Endodermal cell (in vitro differentiated cells): ENCODE measurements at regions not wholly inside any gene's neighbourhood (a gene's known extent, or its start where the extent isn't known, plus 50 kb on each side); places are given as distances from the start of the nearest gene placed in this dataset.

Experiments used
- DNase-seq: peaks from one replicate; pipeline ENCODE4 v3.0.0-alpha.2; 2017
- H3K27ac ChIP-seq: 2 replicates; pipeline ENCODE4 v1.5.1; 2013; ENCODE audit warnings: mild to moderate bottlenecking, low read depth, low read length, moderate library complexity
- H3K27me3 ChIP-seq: 2 replicates; pipeline ENCODE4 v1.6.1; 2013; ENCODE audit warnings: mild to moderate bottlenecking, low read length, moderate library complexity; ENCODE audit not compliant: insufficient read depth, control insufficient read depth, poor library complexity, severe bottlenecking
- H3K36me3 ChIP-seq: 2 replicates; pipeline ENCODE4 v1.7.0; 2013; ENCODE audit warnings: mild to moderate bottlenecking, low read length, moderate library complexity; ENCODE audit not compliant: control insufficient read depth, insufficient read depth
- H3K4me1 ChIP-seq: one replicate; pipeline ENCODE4 v1.7.0; 2013; ENCODE audit warnings: low read length; ENCODE audit not compliant: control insufficient read depth, insufficient read depth
- H3K4me3 ChIP-seq: 2 replicates; pipeline ENCODE4 v1.5.1; 2013; ENCODE audit warnings: mild to moderate bottlenecking, low read length, moderate library complexity
- H3K9ac ChIP-seq: 2 replicates; pipeline ENCODE4 v1.6.1; 2013; ENCODE audit warnings: mild to moderate bottlenecking, low read length, moderate library complexity; ENCODE audit not compliant: poor library complexity, severe bottlenecking; ENCODE audit errors: extremely low read depth
- H3K9me3 ChIP-seq: 2 replicates; pipeline ENCODE4 v1.6.1; 2013; ENCODE audit warnings: mild to moderate bottlenecking, low read length, moderate library complexity; ENCODE audit not compliant: control insufficient read depth
- H3K27ac Mint-ChIP-seq: 2 replicates; pipeline ENCODE4 v1.8.0; 2020; ENCODE audit warnings: mixed read lengths
- H3K27me3 Mint-ChIP-seq: 2 replicates; pipeline ENCODE4 v1.8.0; 2021; ENCODE audit warnings: mild to moderate bottlenecking, mixed read lengths; ENCODE audit not compliant: insufficient read depth
- H3K36me3 Mint-ChIP-seq: 2 replicates; pipeline ENCODE4 v1.8.0; 2020; ENCODE audit warnings: low read depth, mixed read lengths
- H3K4me1 Mint-ChIP-seq: 2 replicates; pipeline ENCODE4 v1.8.0; 2020; ENCODE audit warnings: mixed read lengths
- H3K4me3 Mint-ChIP-seq: 2 replicates; pipeline ENCODE4 v1.8.0; 2020; ENCODE audit warnings: mild to moderate bottlenecking, moderate library complexity, mixed read lengths
- H3K9me3 Mint-ChIP-seq: 2 replicates; pipeline ENCODE4 v1.8.0; 2020; ENCODE audit warnings: mild to moderate bottlenecking, mixed read lengths
- WGBS, 2 experiments: methylation state at CpG; one replicate each; pipeline versions ENCODE4 v1.1.5 to v1.1.7; 2013; ENCODE audit warnings: missing lambda C conversion rate in 2 of 2, mixed read lengths in 1 of 2; ENCODE audit not compliant: insufficient coverage in 1 of 2, insufficient read length in 1 of 2; 5-methylcytosine and 5-hydroxymethylcytosine counted together
- TF ChIP-seq, protein P1 (sequence below): fragments of 200-600 bp; sonication (generic); conservative IDR thresholded peaks from 2 replicates; pipeline ENCODE4 v1.5.0; 2021; ENCODE audit warnings: antibody characterized with exemption, mild to moderate bottlenecking

DNA sequence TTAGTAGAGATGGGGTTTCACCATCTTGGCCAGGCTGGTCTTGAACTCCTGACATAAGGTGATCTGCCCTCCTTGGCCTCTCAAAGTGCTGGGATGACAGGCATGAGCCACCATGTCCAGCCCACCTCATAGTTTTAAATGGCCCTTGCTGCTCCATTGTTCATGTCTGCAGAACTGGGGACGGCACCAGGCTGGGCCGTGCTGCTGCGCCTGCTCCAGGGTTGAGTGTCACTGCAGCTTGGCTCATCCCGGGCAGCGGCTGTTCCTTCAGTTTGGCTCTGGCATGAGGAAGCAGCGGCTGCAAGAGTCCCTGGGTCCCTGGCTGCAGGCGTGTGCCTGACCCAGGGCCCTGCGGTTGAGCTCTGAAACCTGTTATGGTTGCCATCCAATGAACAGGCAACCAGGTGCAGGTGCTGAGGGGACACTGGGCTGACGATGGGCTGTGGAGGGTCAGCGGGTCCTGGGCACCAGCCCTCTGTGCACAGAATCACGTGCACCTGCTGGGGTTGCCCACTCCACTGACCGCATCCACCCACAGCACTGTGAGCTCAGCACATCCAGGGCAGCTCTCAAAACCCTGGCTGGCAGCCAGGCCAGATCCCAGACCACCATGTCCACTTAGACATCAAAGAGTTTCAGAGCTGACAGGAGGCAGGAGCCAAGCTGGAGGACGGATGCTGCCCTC lies 70.2 kb upstream of the PPP2R2D start:
- Histone ChIP-seq H3K9me3 (no peaks in the 10 kb centered on the region), H3K4me3 (no peak overlapping the region), H3K27ac (no peak overlapping the region), H3K9ac (no peak overlapping the region), H3K27me3 (no peaks in the 10 kb centered on the region), H3K36me3 (no peaks in the 10 kb centered on the region), H3K4me1 (no peaks in the 10 kb centered on the region)
- Mint-ChIP-seq H3K9me3 (no peaks in the 10 kb centered on the region), H3K36me3 (no peaks in the 10 kb centered on the region), H3K27ac (no peak overlapping the region), H3K27me3 (peaks cover 2% of the 10 kb centered on the region), H3K4me3 (no peak overlapping the region), H3K4me1 (peaks cover 13% of the 10 kb centered on the region)
- DNase-seq = no peak
- 91 to 94% methylated on average over 5 to 13 of the region's 13 CpGs for WGBS, 2 experiments
- TF ChIP-seq, protein P1, sequence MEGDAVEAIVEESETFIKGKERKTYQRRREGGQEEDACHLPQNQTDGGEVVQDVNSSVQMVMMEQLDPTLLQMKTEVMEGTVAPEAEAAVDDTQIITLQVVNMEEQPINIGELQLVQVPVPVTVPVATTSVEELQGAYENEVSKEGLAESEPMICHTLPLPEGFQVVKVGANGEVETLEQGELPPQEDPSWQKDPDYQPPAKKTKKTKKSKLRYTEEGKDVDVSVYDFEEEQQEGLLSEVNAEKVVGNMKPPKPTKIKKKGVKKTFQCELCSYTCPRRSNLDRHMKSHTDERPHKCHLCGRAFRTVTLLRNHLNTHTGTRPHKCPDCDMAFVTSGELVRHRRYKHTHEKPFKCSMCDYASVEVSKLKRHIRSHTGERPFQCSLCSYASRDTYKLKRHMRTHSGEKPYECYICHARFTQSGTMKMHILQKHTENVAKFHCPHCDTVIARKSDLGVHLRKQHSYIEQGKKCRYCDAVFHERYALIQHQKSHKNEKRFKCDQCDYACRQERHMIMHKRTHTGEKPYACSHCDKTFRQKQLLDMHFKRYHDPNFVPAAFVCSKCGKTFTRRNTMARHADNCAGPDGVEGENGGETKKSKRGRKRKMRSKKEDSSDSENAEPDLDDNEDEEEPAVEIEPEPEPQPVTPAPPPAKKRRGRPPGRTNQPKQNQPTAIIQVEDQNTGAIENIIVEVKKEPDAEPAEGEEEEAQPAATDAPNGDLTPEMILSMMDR = no peak

DNA sequence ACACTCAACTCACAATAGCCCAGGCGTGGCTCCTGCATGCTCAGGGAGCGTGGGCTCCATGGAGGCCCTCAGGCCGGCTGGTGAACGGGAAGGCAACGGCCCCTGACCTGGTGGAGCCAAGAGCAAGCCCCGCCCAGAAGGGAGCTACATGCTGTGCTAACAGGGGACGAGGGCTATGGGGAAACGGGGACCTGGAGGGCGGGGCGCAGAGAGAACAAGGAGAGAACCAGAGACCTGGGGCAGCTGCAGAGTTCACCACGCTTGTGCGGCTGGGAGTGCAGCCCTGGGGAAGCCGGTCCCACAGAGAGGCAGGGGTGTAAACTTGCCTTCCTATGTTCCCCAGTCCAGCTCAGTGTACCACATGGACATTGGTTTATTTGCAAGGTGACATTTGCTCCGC lies 69.2 kb upstream of the PPP2R2D start:
- 85 to 92% methylated on average over 5 to 14 of the region's 14 CpGs for whole genome bisulfite sequencing, 2 experiments
- TF ChIP-seq, protein P1 = no peak
- Mint-ChIP-seq H3K36me3 (no peaks in the 10 kb centered on the region), H3K27me3 (peaks cover 2% of the 10 kb centered on the region), H3K27ac (no peak overlapping the region), H3K4me3 (no peak overlapping the region), H3K9me3 (no peaks in the 10 kb centered on the region), H3K4me1 (peaks cover 7% of the 10 kb centered on the region)
- no peak for DNase-seq
- Histone ChIP-seq H3K4me3 (no peak overlapping the region), H3K36me3 (no peaks in the 10 kb centered on the region), H3K4me1 (no peaks in the 10 kb centered on the region), H3K27me3 (no peaks in the 10 kb centered on the region), H3K9ac (no peak overlapping the region), H3K27ac (no peak overlapping the region), H3K9me3 (no peaks in the 10 kb centered on the region)

DNA sequence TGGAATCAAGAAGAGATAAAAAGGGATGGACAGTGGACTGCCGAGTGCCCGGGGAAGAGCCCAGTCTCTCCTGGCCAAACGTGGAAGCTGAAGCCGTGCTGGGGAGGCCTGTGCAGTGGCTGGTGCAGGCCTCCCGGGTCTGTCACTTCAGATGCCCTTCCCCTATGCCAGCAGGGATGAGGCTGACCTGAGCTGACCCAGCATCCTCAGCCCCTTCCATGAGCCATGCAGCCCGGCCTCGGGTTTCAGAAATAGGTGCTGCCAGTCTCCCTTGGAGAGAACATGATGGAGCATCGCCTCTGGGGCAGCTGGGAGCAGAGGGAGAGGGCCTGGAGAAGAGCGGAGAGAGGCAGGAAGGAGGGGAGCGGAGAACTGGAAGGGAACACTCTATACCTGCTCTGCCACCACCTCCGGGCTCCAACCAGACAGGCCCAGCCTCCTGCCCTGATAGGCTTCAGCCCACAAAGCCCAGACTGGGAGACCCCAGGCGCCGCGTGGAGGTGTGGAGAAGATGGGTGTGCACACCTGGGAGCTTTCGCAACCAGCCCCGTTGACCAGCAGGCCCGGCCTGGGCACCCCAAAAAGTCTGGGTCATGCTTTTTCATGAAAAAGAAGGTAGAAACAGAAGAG lies 68.6 kb upstream of the PPP2R2D start:
- Histone ChIP-seq H3K4me3 (no peak overlapping the region), H3K9me3 (no peaks in the 10 kb centered on the region), H3K27ac (no peak overlapping the region), H3K4me1 (no peaks in the 10 kb centered on the region), H3K9ac (no peak overlapping the region), H3K27me3 (no peaks in the 10 kb centered on the region), H3K36me3 (no peaks in the 10 kb centered on the region)
- Mint-ChIP-seq H3K4me1 (peaks cover 7% of the 10 kb centered on the region), H3K27ac (no peak overlapping the region), H3K36me3 (no peaks in the 10 kb centered on the region), H3K4me3 (no peak overlapping the region), H3K9me3 (no peaks in the 10 kb centered on the region), H3K27me3 (peaks cover 2% of the 10 kb centered on the region)
- no peak for DNase-seq
- TF ChIP-seq, protein P1 = no peak
- 85 to 91% methylated on average over 13 to 17 of the region's 17 CpGs for WGBS, 2 experiments
